ENCODE measurements at regions not wholly inside any gene's neighbourhood (a gene's known extent, or its start where the extent isn't known, plus 50 kb on each side); places are given as distances from the start of the nearest gene placed in this dataset.

DNA sequence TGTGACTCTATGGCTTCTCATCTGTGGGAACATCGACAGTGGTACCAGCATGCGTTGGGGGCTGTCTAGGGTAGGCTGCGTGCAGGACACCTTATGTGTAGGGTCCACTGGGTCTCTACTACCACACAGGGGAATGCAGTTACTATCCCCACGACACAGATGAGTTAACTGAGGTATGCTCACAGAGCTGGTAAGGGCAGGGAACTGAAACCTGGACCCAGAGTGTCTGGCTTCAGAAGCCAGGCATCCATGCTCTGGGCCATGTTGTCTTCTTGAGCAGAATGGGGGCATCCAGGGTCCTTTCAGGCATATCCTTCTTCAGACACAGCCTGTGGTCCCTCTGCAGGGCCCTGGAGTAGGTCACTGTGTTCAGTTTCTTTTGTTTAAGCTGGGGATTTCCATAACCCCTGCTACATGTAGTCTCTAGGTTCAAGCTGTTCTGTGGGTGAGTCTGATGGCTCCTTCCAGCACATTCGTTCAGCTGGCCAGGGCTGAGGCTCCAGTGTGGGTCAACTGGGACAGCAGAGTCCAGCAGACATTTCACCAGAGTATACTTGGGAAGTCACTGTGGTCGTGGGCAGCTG is 148.8 kb downstream of the GADD45G start:
- DNase-seq (ENCODE audit: low read depth, low spot score), result no peak
- TF ChIP-seq, protein P1, sequence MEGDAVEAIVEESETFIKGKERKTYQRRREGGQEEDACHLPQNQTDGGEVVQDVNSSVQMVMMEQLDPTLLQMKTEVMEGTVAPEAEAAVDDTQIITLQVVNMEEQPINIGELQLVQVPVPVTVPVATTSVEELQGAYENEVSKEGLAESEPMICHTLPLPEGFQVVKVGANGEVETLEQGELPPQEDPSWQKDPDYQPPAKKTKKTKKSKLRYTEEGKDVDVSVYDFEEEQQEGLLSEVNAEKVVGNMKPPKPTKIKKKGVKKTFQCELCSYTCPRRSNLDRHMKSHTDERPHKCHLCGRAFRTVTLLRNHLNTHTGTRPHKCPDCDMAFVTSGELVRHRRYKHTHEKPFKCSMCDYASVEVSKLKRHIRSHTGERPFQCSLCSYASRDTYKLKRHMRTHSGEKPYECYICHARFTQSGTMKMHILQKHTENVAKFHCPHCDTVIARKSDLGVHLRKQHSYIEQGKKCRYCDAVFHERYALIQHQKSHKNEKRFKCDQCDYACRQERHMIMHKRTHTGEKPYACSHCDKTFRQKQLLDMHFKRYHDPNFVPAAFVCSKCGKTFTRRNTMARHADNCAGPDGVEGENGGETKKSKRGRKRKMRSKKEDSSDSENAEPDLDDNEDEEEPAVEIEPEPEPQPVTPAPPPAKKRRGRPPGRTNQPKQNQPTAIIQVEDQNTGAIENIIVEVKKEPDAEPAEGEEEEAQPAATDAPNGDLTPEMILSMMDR (IDR thresholded peaks at IDR 0.05; ENCODE audit: low read depth, low read length), result no peak
- CTCF ChIA-PET, result interaction anchor here (0.6 to 0.7 kb wide), 2 partner anchors 55 to 183 kb away, joined by 3 to 4 read pairs; no protein-coding TSS in a partner anchor

DNA sequence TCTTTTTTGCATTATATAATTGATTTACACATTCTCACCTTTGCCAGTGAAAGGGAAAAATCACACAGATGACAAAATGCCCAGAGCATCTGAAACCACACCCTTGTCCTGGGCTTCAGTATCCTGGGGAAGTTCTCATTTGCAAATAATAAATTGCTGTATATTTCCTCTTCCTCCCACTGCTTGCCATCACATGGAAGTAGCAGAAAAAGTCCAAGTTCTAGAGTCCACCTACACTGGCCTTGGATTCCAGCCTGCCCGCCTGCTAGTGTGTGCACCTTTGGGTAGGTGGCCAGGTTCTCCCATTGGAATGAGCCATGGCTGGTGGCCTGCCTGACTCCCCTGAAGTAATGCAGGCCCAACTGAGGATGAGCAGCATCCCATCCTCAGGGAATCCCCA is 149.4 kb downstream of the GADD45G start:
- no peak for DNase-seq (ENCODE audit: low read depth, low spot score)
- Histone ChIP-seq H3K9me3 (ENCODE audit: control insufficient read depth, insufficient read depth, low read length) (peaks cover under 1% of the 10 kb centered on the region; the same call in 1 of the 2 replicates), H3K27ac (ENCODE audit: low read depth, low read length) (no peak overlapping the region), H3K27me3 (ENCODE audit: control insufficient read depth, insufficient read depth, low read length) (peaks cover 2% of the 10 kb centered on the region), H3K4me3 (ENCODE audit: low read depth, low read length) (no peak overlapping the region)
- TF ChIP-seq, protein P1 (IDR thresholded peaks at IDR 0.05; ENCODE audit: low read depth, low read length), result no peak
- ChIA-PET CTCF (no interaction called here), POLR2A (no interaction called here)

More for the DNA sequence above, 148.8 kb downstream of the GADD45G start:
- no peak overlapping the region for H3K27ac ChIP-seq (ENCODE audit: low read depth, low read length)
- peaks cover 2% of the 10 kb centered on the region for H3K27me3 ChIP-seq (ENCODE audit: control insufficient read depth, insufficient read depth, low read length)
- no peak overlapping the region for H3K4me3 ChIP-seq (ENCODE audit: low read depth, low read length)
- POLR2A ChIA-PET, result no interaction called here
- peaks cover 2% of the 10 kb centered on the region; the same call in 1 of the 2 replicates for H3K9me3 ChIP-seq (ENCODE audit: control insufficient read depth, insufficient read depth, low read length)

DNA sequence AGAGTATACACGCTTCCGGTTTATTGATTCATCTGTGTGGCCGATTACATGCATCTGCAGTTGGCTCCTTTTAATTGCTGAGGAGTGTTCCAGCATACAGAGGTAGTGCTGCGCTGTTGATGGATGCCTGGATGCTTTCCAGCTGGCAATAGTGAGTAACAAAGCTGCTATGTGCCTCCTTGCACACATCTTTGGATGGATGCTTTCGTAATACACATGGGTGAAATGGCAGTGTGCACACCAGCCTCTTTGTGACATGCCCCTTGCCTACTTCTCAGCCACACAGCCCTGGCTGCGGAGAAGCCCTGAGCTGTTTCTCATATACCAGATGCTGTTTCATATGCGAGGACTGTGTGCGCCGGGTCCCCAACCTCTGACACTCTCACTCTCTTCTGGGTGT is 151.0 kb downstream of the GADD45G start:
- ChIA-PET CTCF (no interaction called here), POLR2A (no interaction called here)
- TF ChIP-seq, protein P1 (IDR thresholded peaks at IDR 0.05; ENCODE audit: low read depth, low read length), result no peak

DNA sequence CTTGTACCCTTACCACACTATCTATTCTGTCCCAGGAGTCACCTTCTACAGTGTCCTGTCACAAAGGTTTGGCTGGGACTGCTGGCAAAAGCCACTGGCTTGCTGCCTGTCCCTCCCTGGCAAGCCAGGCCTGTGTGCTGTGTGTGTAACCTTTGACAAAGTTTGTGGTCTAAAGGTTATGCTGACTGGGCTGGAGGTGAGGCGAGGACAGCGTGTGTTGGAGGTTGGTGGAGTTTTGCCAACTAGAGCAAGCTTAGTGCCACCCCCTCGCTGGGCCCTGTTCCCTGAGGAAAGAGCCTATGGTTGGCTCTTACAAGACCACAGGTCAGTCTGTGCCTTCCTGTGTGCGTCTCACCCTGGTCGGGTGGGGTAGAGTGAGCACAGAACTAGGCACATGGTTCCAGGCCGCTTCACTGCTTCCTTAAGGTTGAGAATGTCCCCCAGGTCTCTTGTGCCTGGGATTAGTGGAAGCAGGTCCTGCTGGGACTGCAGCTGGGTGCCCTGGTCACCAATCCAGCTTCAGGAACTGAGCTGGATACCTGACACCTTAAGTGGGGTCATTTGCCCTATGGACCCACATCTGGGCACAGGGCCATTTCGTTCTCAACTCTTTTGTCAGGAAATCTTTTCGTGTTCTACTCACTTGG is 152.2 kb downstream of the GADD45G start:
- Histone ChIP-seq H3K27me3 (ENCODE audit: control insufficient read depth, insufficient read depth, low read length) (peaks cover 2% of the 10 kb centered on the region), H3K27ac (ENCODE audit: low read depth, low read length) (no peak overlapping the region), H3K9me3 (ENCODE audit: control insufficient read depth, insufficient read depth, low read length) (no peaks in the 10 kb centered on the region), H3K4me3 (ENCODE audit: low read depth, low read length) (no peak overlapping the region)
- ChIA-PET CTCF (no interaction called here), POLR2A (no interaction called here)
- TF ChIP-seq, protein P1 (IDR thresholded peaks at IDR 0.05; ENCODE audit: low read depth, low read length), result no peak
- no peak for DNase-seq (ENCODE audit: low read depth, low spot score)

More for the DNA sequence above, 151.0 kb downstream of the GADD45G start:
- Histone ChIP-seq H3K9me3 (ENCODE audit: control insufficient read depth, insufficient read depth, low read length) (no peaks in the 10 kb centered on the region), H3K27me3 (ENCODE audit: control insufficient read depth, insufficient read depth, low read length) (peaks cover 2% of the 10 kb centered on the region), H3K4me3 (ENCODE audit: low read depth, low read length) (no peak overlapping the region), H3K27ac (ENCODE audit: low read depth, low read length) (no peak overlapping the region)
- DNase-seq (ENCODE audit: low read depth, low spot score), result no peak

DNA sequence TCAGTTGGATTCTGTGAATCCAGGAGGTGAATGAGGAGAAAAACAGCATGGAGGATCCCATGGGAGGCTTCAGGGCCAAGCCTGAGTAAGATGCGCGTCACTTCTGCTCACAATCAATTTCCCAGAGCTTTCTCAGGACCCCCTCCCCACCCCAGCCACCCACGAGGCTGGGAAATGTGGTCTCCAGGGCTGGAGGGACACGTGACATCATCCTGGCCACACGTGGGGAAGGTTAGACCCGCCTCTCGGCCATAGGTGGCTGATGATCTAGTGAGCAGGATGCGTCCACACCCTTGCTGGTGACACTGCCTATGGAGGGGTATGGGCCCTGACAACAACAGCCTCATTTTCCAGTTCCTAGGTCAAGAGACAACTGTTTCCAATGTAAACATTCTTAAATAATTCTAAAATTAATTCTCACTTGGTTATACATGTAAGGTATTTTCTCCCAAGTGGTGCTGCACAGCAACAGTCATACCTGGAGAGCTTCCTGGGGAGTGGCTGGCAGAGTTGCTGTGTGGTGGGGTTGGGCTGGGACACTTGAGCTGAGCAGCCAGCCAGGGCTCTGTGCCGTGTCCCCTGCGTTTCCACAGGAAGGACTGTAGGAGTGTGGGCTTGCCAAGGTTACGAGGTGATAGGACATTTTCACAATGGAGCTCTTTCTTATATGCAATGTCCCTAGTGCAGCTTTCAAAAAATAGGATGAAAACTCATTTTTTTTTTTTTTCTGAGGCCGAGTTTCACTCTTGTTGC is 153.1 kb downstream of the GADD45G start:
- H3K9me3 ChIP-seq (ENCODE audit: control insufficient read depth, insufficient read depth, low read length), result no peaks in the 10 kb centered on the region
- H3K27me3 ChIP-seq (ENCODE audit: control insufficient read depth, insufficient read depth, low read length), result peaks cover 2% of the 10 kb centered on the region
- DNase-seq (ENCODE audit: low read depth, low spot score), result no peak
- no peak overlapping the region for H3K27ac ChIP-seq (ENCODE audit: low read depth, low read length)
- no peak overlapping the region for H3K4me3 ChIP-seq (ENCODE audit: low read depth, low read length)
- ChIA-PET CTCF (no interaction called here), POLR2A (no interaction called here)
- TF ChIP-seq, protein P1 (IDR thresholded peaks at IDR 0.05; ENCODE audit: low read depth, low read length), result no peak

All from AG04450 (cell line).